Retinal pigment epithelial cell (primary cell): ENCODE measurements at regions not wholly inside any gene's neighbourhood (a gene's known extent, or its start where the extent isn't known, plus 50 kb on each side); places are given as distances from the start of the nearest gene placed in this dataset.

Source experiments
- DNase-seq: peaks from one replicate; pipeline ENCODE4 v3.0.0-alpha.2; 2010; ENCODE audit warnings: low read depth
- H3K4me3 ChIP-seq: 2 replicates; pipeline ENCODE4 v1.5.1; 2011; ENCODE audit warnings: mild to moderate bottlenecking, low read length, control low read depth, moderate library complexity
- CTCF ChIP-seq: conservative IDR thresholded peaks from 2 replicates; pipeline ENCODE4 v1.5.1; 2011; ENCODE audit warnings: low read depth, low read length, control low read depth, inconsistent platforms

GRCh38 chr4:18638031-18638430, 616.5 kb upstream of the LCORL start:
- no peak overlapping the region for H3K4me3 ChIP-seq
- no peak for DNase-seq
- TF ChIP-seq CTCF = no peak

GRCh38 chr4:18636001-18636585, 614.5 kb upstream of the LCORL start:
- H3K4me3 ChIP-seq = peak overlapping the region; percentile 13
- DNase-seq = peak; percentile 20
- TF ChIP-seq CTCF = no peak

GRCh38 chr4:18635531-18635930, 614.0 kb upstream of the LCORL start:
- H3K4me3 ChIP-seq = no peak overlapping the region
- no peak for DNase-seq
- TF ChIP-seq CTCF = no peak

- no peak overlapping the region for H3K4me3 ChIP-seq
- no peak for TF ChIP-seq CTCF
- no peak for DNase-seq
Observed at GRCh38 chr4:18631586-18631985, 610.0 kb upstream of the LCORL start.

GRCh38 chr4:18630218-18631110, 608.9 kb upstream of the LCORL start:
- no peak for DNase-seq
- no peak for TF ChIP-seq CTCF
- H3K4me3 ChIP-seq = no peak overlapping the region

- DNase-seq = no peak
- H3K4me3 ChIP-seq = no peak overlapping the region
- TF ChIP-seq CTCF = no peak
Observed at GRCh38 chr4:18627447-18628005, 606.0 kb upstream of the LCORL start.
